MV-4-11 (cell line): ENCODE measurements at regions not wholly inside any gene's neighbourhood (a gene's known extent, or its start where the extent isn't known, plus 50 kb on each side); places are given as distances from the start of the nearest gene placed in this dataset.

Experiments
- DNase-seq: peaks from one replicate; lab custom pipeline; 2025; lab: John Stamatoyannopoulos, UW

DNA sequence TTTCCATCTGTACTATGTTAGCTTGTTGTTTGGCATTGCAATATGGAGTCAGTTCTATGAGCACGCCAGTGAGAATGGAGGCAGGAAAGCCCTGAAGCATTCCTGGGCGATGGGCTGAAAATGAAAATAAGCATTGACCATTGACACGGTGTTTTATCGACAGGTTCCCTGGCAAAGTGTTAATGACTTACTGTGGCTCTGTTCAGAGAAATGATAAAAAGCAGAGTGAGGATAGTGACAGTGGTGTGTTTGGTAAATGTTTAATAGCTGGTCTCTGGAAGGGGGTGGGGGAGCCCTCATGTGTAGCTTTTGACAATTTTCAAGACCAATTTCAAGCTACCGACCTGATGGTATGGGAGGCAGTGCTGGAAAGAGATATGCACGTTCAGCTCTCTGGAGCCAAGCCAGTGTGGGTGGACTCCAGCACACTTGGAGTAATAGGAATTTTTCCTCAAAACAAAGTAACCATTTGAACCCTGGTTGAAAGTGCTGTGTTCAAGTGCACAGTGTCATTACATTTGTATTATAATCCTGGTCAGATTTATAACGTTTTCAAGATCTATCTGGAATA lies 341.7 kb upstream of the ROBO2 start:
- no peak for DNase-seq

DNA sequence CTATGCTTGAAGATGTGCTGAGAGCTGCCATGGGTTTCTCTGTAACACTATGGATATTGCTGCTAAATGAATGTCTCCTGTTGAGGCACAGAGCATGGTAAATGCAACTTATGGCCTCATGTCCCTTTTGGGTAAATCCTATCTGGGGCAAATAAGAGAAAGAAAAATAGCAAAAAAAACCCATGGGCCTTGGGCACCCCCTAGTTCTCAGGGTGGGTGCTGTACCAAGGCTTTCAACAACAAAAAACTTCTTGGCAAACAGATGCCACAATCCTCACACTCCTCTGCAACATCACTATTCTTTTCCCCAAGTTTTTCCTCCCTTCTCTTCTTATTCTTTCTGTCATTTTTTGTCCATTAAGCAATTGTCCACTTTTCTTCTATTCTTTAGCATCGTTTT lies 340.1 kb upstream of the ROBO2 start:
- no peak for DNase-seq

DNA sequence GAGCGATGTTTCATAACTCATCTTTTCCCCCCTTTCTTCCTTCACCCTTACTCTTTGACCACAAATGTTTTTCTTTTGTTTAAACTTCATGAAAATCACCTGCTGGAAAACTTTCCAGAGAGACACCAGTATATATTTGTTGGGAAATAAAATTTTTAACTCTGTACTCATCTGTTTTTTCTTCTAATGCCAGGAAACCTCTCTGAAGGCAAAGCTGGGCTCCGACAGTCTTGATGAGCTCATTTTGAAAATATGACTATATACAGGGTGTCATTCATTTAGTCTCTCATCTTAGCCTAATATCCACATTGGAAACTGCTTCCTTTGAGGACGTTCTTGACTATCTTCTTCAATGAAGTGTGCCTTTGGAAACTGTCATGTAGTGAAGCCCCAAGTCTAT lies 339.6 kb upstream of the ROBO2 start:
- DNase-seq = no peak

DNA sequence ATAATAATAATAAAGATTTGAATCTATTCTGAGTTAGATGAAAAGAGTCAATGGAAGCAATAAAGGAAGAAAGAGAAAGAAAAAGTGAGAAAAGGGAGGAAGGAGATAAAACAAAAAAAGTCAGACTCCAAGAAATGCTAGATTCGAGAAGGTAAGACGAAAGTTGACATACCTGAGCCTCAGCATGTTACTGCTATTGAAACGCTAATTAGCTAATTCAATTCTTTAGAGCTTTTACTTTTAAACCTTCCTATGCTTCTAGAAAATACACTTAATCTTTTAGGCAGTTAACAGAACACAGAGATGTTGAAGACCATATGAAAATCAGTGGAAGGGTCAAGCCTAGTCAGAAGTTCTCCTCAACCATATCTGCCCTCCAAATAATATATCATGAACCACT lies 337.2 kb upstream of the ROBO2 start:
- DNase-seq = no peak

DNA sequence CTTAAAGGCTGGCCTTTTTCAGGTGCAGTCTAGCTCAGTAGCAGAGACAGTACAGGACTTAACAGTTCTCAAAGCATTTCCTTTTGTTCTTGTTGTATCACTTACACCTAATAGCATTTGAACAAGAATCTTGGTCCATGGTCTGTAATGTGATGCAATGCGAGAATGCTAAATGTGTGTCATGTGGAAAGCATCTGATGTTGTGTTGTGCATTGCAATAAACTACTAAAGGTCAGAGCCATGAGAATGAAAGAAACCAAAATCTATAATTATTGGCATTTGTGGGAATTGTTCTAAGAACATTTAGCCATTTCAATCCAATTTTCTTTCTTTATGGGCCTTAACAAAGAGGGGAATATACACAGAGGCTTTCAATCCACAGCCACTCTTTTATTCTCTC lies 324.5 kb upstream of the ROBO2 start:
- no peak for DNase-seq

DNA sequence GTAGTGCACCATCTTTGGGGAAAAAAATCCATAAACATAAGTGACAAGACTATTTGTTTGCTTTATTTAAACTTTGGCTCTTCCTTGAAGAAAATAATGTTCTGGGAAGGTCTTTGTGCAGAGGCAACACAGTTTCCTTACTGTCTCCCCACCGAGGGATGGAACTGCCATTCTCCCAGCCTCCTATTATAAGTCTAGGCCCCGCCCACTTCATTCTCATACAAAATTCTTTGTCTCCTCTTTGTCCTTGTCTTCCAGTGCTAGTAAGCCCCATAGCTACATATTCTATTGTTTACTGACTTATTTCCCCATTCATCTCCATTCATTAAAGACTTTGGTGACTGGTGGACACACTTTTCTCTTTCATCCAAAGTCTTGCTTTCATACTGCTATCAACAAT lies 316.5 kb upstream of the ROBO2 start:
- DNase-seq = no peak

DNA sequence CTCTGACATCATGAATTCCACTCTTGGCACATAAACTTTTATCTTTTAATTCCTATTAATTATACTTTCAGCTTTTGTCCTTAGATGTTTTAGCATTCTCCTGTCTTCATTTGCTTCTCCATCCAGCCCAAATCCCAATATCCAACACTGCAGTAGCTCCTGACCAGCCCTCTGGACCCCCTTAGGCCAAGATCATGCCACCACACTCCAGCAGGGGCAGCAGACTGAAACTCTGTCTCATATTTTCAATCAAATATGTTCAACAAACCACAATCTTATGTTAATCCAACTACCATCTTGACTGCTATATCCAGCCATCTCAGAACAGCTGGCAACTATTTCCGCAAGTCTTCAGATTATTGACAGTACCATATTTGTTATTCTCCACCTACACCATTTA lies 315.8 kb upstream of the ROBO2 start:
- no peak for DNase-seq

DNA sequence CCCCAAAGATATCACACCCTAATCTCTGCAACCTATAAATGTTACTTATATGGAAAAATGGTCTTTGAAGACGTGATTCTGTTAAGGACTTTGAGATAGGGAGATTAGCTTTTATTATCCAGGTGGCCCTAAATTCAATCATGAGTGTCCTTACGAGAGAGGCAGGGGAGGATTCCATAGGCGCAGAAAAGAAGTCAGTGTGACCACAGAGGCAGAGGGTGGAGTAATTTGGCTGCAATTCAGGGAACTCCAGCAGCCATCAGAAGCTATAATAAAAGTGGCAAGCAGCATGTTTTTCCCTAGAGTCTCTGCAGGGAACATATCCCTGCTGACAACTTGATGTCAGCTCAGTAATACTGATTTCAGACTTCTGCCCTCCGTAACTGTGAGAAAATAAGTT lies 315.2 kb upstream of the ROBO2 start:
- DNase-seq = no peak

DNA sequence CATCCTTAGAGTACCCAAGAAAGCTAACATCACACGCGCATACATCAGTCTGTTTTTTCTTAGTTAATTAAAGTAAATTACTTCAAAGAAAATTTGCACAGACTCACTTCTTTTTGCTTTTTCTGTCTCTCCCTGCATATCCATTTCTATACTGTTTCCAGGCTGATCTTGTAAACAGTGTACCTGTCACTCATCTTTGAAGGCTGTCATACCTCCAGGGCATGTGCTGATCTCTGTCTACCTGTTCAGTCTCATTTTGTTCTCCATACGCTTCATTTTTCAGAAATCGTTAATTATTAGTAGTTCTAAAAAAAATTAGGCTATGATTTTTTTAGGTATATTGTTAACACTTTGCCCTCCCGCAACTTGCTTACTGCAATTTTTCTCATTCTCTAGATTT lies 313.9 kb upstream of the ROBO2 start:
- no peak for DNase-seq

DNA sequence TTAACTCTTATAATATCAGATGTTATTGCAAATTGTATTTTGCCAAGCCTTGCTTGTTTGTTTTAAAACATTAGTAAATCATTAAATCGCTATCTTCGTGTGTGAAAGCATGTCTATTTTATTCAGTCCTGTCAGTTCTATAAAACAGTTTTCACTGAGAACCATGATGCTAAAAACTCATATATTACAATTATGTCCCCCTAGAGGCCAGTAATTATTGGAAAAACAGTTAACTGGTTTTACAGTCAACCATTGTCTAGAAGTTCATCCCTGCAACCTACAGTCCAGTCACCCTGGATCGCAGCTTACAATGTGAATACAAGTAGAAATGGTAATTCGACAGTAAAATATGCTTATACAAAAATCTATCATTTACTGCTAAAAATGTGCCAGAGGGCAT lies 311.5 kb upstream of the ROBO2 start:
- DNase-seq = no peak

DNA sequence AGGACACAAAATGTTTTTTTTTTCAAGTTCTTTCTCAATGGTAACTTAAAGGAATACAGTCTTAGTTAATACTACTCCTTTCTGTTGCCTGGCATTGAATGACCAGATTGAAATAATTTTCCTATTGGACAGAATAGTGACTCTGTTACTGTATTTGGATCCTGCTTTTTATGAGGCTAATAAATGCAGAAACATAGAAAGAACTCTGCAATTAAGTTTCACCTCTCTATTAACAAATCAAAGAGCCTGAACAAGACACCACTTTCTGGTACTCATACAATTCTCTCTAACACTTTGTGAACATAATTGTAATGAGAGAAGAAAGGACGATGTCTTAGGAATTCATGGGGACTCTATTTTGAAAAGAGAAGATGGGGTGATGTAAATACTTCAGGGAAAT lies 308.4 kb upstream of the ROBO2 start:
- DNase-seq = no peak

DNA sequence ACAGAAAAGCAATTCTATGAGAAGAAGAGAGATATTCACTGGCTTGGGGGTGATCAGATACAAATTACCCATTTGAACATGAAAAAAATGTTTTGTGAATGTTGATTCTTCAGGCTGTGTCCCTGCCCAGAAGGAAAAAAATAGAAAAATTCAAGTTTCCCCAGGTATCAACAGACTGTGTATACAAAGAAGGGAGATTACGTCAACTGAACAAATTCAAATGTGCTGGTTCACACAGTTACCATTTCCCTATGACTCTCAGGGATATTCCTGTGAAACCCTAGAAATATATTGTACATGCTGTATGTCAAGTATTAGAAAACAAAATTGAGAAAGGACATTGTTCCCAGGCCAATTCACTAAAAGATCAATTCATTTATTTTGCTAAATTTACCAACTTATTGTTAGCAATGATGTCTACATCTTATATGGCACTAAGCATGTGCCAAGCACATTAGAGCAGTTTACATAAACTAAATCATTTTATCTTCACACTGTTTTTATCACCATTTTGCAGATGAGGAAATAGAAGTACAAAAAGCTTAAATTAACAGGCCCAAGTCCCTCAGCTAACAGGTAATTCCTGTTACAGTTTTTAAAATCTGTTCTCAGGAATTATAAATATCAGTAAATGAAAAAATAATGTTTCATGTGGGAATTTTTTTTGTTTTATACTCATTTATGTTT lies 306.7 kb upstream of the ROBO2 start:
- no peak for DNase-seq

DNA sequence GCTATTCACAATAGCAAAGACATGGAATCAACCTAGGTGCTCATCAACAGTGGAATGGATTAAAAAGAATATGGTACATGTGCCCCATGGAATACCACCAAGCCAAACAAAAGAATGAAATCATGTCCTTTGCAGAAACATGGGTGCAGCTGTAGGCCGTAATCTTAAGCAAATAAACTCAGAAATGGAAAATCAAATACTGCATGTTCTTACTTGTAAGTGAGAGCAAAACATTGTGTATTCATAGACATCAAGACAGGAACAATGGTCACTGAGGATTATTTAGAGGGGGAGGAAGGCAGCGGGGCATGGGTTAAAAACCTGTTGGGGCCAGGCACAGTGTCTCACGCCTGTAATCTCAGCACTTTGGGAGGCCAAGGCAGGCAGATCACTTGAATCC lies 304.7 kb upstream of the ROBO2 start:
- no peak for DNase-seq

DNA sequence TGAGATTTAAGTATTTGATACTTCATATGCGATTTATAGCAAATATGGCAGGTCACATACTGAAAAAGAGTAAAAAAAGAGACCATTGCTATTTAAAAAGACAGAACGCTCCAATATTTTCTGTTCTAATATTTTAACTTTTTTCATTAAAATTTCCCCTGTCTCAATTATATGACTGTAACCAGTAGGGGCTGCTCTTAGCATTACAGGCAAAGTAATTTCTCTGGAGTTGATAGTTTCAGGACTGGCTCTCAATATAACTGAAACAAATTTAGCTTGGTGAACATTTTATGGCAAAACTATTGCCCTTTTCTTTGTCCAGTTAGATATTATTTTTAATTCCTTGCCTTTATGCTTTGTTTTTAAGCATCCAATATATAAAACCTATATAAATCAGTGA lies 286.3 kb upstream of the ROBO2 start:
- DNase-seq = no peak

DNA sequence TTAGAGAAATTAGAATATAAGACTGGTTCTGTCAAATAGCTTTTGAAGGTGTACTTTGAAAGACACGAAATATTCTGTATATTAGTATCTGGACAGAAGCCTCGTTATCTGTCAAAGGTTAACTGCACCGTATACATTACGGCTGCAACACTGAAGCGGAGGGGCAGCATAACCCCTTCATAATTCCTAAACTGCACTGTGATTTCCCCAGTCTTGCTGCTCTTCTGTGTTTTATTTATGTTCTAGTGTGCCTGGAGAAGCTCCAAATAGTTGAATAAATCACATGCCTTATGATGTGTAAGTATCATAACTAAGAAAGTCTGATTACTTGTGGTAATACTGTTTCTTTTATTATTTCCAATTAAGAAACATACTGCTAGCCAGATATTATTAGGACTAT lies 285.7 kb upstream of the ROBO2 start:
- DNase-seq = no peak

DNA sequence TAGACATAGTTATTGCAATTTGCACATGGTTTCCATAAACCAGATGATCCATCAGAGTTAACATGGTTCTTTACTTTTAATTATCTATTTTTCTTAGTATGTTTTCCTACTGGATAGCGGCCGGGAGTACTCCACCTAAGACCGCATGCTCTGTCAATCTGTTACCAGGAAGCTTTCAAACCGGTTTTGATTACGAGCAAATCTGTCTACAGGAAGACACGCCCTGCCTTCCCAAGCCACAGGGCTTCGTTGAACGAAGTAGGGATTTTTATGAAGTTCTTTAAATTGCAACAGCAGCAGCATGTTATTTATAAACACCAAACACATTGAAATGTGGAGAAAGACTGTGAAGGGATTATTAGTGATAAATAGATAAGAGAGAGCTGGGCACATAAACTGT lies 283.3 kb upstream of the ROBO2 start:
- DNase-seq = no peak

DNA sequence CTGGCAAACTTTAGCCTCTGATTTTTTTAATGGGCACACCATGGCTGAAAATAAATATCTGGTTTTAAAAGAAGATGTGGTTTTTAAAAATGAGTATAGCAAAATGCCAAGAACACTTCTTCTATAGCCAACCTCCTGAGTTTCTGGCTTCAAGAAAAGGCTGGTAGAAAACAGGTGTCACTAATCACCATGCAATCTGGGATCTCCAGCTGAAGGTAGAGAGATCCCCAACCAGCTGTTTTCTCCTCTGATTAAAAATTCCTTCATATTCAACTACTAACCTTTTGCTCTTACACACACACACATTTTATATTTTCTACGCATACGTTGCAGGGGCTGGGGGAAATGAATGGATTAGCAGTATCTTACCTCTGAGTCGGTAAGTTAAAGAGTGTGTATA lies 279.6 kb upstream of the ROBO2 start:
- no peak for DNase-seq

DNA sequence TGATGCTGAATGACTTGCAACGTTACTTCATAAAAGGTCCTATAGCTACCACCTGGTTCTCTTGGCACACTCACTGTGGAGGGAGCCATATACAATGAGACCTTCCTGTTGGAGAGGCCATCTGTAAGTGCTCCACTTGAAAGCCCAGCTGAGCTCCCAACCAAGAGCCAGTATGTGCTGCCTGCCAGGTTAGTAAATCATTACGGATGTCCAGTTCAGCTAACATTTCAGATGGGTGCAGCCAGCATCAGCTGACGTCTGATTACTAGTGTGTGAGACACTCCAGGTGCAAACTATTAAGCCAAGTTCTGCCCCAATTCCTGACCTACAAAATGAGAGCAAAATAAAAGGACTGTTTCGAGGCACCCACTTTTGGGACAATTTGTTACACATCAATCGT lies 274.4 kb upstream of the ROBO2 start:
- no peak for DNase-seq

DNA sequence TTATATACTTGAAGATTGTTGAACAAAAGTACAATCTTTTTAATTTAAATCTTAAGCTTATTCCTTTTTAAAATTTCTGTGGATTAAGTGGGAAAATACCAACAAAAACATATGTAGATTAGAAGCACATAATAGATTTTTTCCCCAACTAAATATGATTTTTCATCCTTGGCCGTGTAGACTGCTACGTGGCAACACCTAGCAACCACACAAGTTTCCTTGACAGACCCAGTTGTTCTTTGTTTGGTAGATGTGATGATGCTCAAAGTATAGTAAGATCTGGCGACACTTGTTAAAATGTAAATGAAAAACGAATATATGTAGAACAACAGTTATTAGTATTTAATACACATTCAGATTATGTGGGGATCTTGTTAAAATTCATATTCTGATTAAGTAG lies 271.0 kb upstream of the ROBO2 start:
- no peak for DNase-seq

DNA sequence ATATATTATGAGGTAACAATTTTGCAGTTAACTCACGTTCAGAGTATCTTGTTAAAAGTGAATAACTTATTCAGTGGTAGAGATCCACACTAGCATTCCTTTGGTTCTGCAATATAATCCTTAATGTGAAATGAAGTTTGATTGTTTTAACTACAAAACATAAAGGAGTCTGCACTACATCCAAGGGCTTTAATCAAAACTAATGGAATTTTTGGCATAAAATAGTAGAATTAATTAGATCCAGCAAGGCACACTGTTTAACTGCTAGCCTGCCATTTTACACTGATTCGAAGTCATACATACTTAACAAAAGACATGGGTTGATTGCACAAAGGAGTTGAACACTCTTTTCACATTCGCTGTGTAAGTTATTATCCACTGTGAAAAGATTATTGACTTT lies 263.0 kb upstream of the ROBO2 start:
- no peak for DNase-seq

DNA sequence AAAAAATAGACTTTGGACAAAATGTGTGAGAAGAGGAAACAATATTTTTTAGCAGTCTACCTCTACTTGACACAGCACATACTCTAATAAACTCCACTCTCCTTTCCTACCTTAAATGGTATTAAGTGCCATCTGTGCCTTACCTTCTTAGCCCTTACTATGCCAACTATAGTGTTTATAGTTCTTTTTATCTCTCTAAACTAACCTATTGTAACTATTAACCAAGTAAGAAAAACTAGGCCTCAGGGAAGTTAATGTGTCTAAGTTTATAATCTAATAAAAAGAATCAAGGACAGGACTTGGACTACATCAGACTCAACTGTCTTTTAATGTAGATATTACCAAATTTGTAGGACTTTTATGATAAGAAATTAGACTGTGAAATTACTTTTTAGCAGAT lies 251.7 kb upstream of the ROBO2 start:
- no peak for DNase-seq

DNA sequence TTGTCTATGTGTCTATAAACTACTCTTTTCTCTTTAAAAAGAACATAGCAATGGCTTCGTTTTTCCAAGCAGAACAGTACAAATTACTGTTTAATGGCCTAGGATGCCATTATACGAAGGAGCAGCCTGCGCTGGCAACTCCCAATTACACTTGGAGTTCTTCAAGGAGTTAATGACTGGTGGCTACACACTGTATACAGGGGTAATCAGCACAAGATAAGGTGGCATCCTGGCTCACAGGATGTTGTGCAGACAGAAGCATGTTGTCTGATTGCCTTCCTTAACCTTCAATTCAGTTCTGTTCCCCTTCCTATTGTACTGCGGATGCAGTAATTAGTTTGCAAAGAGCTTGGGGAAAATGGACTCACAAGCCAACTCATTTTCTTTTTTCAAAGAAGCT lies 250.7 kb upstream of the ROBO2 start:
- no peak for DNase-seq

DNA sequence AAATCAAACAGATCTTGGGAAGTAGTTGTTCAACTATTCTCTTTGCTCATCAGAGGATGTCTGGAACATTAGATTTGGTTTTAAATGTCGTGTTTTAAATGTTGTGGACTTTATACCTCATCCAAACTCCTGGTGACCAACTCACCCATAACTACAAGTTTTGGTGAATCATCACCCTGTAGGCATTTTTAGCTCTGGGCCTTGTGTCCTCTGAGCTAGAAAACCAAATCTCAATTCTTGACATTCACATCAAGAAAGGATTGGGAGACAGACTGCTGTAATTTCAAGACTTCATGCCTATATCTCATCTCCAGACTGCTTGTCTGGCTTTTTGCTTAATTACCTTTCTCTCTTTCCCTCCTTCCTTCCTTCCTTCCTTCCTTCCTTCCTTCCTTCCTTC lies 228.5 kb upstream of the ROBO2 start:
- DNase-seq = no peak

DNA sequence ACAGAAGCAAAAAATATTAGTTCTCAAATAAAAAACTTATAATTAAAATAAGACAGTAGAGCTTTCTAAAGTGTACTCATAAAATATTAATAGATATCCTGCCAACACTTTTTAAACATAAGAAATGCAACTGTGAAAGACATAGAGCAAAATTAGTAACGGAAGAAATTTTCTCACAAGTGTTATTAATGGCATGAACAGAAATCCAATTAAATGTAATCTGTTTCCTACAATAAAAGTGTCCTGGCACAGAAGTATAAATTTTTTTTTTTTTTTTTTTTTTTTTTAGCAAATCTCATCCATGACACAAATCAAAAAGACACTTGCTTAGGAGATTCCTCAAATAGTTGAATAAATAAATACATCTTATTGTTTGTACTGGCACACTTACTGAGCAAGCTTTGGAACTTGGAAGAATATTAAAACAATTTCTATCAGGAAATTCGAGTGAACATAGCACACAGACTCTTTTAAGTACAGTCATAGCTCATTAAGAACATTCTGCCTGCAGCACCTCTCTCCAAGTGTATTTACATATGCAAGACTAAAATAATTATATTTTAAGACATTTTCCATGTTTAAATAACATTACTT lies 227.2 kb upstream of the ROBO2 start:
- no peak for DNase-seq
